Activated gamma-delta T cell treated with anti-CD3 and anti-CD28 coated beads, Interleukin-2, amount 50 U/mL, for 16 hours (primary cell): ENCODE measurements at regions not wholly inside any gene's neighbourhood (a gene's known extent, or its start where the extent isn't known, plus 50 kb on each side); places are given as distances from the start of the nearest gene placed in this dataset.

Experiments
- DNase-seq: peaks from one replicate; pipeline ENCODE4 v3.0.0-alpha.2; 2020; ENCODE audit warnings: low read depth

GRCh38 chr2:8525582-8526402 lies 156.1 kb upstream of the ID2 start:
- no peak for DNase-seq

- DNase-seq = no peak
Measured at GRCh38 chr2:8526403-8526696, 155.5 kb upstream of the ID2 start.

GRCh38 chr2:8527031-8527430 lies 154.8 kb upstream of the ID2 start:
- DNase-seq = no peak

GRCh38 chr2:8527676-8528075 lies 154.2 kb upstream of the ID2 start:
- no peak for DNase-seq

- DNase-seq = no peak
Measured at GRCh38 chr2:8528863-8529262, 153.0 kb upstream of the ID2 start.

GRCh38 chr2:8529706-8530277 lies 152.1 kb upstream of the ID2 start:
- no peak for DNase-seq

- no peak for DNase-seq
Measured at GRCh38 chr2:8531481-8531880, 150.4 kb upstream of the ID2 start.

- DNase-seq = no peak
Measured at GRCh38 chr2:8532438-8532837, 149.4 kb upstream of the ID2 start.

GRCh38 chr2:8533923-8534322 lies 147.9 kb upstream of the ID2 start:
- DNase-seq = no peak

GRCh38 chr2:8534386-8534728 lies 147.5 kb upstream of the ID2 start:
- no peak for DNase-seq

GRCh38 chr2:8534729-8535468 lies 147.0 kb upstream of the ID2 start:
- DNase-seq = no peak

GRCh38 chr2:8535469-8535795 lies 146.4 kb upstream of the ID2 start:
- no peak for DNase-seq

- no peak for DNase-seq
Measured at GRCh38 chr2:8535821-8536685, 145.8 kb upstream of the ID2 start.

GRCh38 chr2:8536686-8537561 lies 144.9 kb upstream of the ID2 start:
- no peak for DNase-seq

GRCh38 chr2:8537562-8538155 lies 144.2 kb upstream of the ID2 start:
- DNase-seq = no peak

- DNase-seq = no peak
Measured at GRCh38 chr2:8538531-8538930, 143.3 kb upstream of the ID2 start.

GRCh38 chr2:8538931-8539621 lies 142.8 kb upstream of the ID2 start:
- no peak for DNase-seq

GRCh38 chr2:8539743-8540551 lies 141.9 kb upstream of the ID2 start:
- no peak for DNase-seq

GRCh38 chr2:8540552-8541055 lies 141.3 kb upstream of the ID2 start:
- no peak for DNase-seq

- DNase-seq = no peak
Measured at GRCh38 chr2:8541223-8541622, 140.6 kb upstream of the ID2 start.
